Suprapubic skin (tissue), 4 donors: ENCODE measurements at regions not wholly inside any gene's neighbourhood (a gene's known extent, or its start where the extent isn't known, plus 50 kb on each side); places are given as distances from the start of the nearest gene placed in this dataset.

ENCODE experiments used
- EP300 ChIP-seq: sonication (generic); formaldehyde crosslinking; IDR thresholded peaks from one replicate; pipeline ENCODE4 v1.6.1; 2017; ENCODE audit warnings: antibody characterized with exemption
- POLR2A ChIP-seq, 2 donors: fragments of 450-650 bp; IDR thresholded peaks; one replicate each; pipeline ENCODE4 v1.6.1; 2017; ENCODE audit warnings: antibody characterized with exemption in 2 of 2, mild to moderate bottlenecking in 2 of 2, moderate library complexity in 2 of 2
- POLR2AphosphoS5 ChIP-seq, 3 donors: sonication (generic); formaldehyde crosslinking; IDR thresholded peaks; one replicate each; pipeline ENCODE4 v1.6.1; 2017; ENCODE audit warnings: antibody characterized with exemption in 3 of 3
- TF ChIP-seq, protein P1 (sequence below), 2 donors: fragments of 200-600 bp in 1 of 2; fragments of 450-650 bp in 1 of 2; sonication (generic) in 1 of 2; IDR thresholded peaks; one replicate each; pipeline ENCODE4 v1.5.1; 2016 to 2019; ENCODE audit warnings: antibody characterized with exemption in 2 of 2, mild to moderate bottlenecking in 1 of 2, moderate library complexity in 1 of 2

DNA sequence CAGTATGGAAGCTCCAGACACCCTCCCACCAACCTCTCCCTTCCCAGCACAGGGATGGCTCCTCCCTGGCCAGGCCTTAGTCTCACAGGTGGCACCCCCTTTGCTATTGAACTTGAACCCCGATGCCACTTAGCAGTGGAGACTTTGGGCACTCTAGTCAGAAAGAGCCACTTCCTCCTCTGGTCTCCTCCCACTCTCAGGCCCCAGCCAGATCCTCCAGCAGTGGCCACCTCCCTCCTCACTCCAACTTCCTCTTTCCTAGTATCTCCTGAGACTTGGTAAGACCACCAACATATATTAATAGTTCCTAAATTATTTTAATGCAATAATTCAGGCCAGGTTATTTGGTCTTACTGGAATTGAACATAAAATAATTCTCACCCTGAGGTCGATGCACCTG, 437.2 kb upstream of the ID2 start:
- TF ChIP-seq, protein P1, sequence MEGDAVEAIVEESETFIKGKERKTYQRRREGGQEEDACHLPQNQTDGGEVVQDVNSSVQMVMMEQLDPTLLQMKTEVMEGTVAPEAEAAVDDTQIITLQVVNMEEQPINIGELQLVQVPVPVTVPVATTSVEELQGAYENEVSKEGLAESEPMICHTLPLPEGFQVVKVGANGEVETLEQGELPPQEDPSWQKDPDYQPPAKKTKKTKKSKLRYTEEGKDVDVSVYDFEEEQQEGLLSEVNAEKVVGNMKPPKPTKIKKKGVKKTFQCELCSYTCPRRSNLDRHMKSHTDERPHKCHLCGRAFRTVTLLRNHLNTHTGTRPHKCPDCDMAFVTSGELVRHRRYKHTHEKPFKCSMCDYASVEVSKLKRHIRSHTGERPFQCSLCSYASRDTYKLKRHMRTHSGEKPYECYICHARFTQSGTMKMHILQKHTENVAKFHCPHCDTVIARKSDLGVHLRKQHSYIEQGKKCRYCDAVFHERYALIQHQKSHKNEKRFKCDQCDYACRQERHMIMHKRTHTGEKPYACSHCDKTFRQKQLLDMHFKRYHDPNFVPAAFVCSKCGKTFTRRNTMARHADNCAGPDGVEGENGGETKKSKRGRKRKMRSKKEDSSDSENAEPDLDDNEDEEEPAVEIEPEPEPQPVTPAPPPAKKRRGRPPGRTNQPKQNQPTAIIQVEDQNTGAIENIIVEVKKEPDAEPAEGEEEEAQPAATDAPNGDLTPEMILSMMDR (IDR thresholded peaks at IDR 0.05), result no peak
- TF ChIP-seq EP300 (no peak), POLR2AphosphoS5 (IDR thresholded peaks at IDR 0.05) (no peak), POLR2A (IDR thresholded peaks at IDR 0.05) (no peak)
